Cardiac muscle cell (in vitro differentiated cells and primary cell): ENCODE measurements at regions not wholly inside any gene's neighbourhood (a gene's known extent, or its start where the extent isn't known, plus 50 kb on each side); places are given as distances from the start of the nearest gene placed in this dataset.

ENCODE experiments used
- DNase-seq, 2 donors: peaks; one replicate each; pipeline versions ENCODE4 v3.0.0 to v3.0.0-alpha.2; 2010 to 2017; ENCODE audit warnings: low read depth in 1 of 2, low spot score in 1 of 2
- H3K27ac ChIP-seq: fragments of 200-600 bp; sonication (generic); 2 replicates; pipeline ENCODE4 v1.5.1; 2016
- H3K27me3 ChIP-seq: fragments of 200-600 bp; sonication (generic); 2 replicates; pipeline ENCODE4 v1.6.0; 2016; ENCODE audit warnings: control low read depth
- H3K36me3 ChIP-seq: fragments of 200-600 bp; sonication (generic); 2 replicates; pipeline ENCODE4 v1.5.1; 2016; ENCODE audit warnings: control low read depth
- H3K4me1 ChIP-seq: fragments of 200-600 bp; sonication (generic); 2 replicates; pipeline ENCODE4 v1.8.1; 2017; ENCODE audit warnings: low read depth, mild to moderate bottlenecking, mixed run types
- H3K4me3 ChIP-seq: fragments of 200-600 bp; sonication (generic); 2 replicates; pipeline ENCODE4 v1.5.1; 2016; ENCODE audit warnings: mild to moderate bottlenecking
- H3K9me3 ChIP-seq: fragments of 200-600 bp; sonication (generic); 2 replicates; pipeline ENCODE4 v1.5.1; 2017; ENCODE audit warnings: low read depth, mild to moderate bottlenecking, control low read depth
- TF ChIP-seq, protein P1 (sequence below): IDR thresholded peaks from 2 replicates; pipeline ENCODE4 v1.5.1; 2012; ENCODE audit warnings: low read depth, mild to moderate bottlenecking, low read length

DNA sequence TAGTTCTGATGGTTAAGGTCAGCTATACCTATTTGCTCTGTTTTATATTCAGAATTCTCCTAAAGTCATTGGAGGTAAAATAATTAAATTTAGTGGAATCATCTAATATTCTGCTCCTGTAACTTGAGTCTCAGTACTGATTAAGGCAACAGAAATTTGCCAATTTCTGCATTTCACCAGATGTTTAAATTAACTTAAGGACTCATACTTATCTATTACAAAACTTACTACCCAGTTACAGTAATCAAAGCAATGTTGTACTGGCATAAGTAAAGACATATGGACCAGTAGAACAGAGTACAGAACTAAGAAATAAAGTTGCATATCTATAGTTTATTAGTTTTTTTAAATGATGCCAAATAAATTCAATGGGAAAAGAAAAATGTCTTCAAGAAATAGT lies 1043.8 kb downstream of the OTOL1 start:
- Histone ChIP-seq H3K4me1 (no peaks in the 10 kb centered on the region), H3K36me3 (no peaks in the 10 kb centered on the region), H3K4me3 (no peak overlapping the region), H3K27me3 (no peaks in the 10 kb centered on the region), H3K27ac (no peak overlapping the region), H3K9me3 (no peaks in the 10 kb centered on the region)
- TF ChIP-seq, protein P1, sequence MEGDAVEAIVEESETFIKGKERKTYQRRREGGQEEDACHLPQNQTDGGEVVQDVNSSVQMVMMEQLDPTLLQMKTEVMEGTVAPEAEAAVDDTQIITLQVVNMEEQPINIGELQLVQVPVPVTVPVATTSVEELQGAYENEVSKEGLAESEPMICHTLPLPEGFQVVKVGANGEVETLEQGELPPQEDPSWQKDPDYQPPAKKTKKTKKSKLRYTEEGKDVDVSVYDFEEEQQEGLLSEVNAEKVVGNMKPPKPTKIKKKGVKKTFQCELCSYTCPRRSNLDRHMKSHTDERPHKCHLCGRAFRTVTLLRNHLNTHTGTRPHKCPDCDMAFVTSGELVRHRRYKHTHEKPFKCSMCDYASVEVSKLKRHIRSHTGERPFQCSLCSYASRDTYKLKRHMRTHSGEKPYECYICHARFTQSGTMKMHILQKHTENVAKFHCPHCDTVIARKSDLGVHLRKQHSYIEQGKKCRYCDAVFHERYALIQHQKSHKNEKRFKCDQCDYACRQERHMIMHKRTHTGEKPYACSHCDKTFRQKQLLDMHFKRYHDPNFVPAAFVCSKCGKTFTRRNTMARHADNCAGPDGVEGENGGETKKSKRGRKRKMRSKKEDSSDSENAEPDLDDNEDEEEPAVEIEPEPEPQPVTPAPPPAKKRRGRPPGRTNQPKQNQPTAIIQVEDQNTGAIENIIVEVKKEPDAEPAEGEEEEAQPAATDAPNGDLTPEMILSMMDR, result no peak
- no peak for DNase-seq

DNA sequence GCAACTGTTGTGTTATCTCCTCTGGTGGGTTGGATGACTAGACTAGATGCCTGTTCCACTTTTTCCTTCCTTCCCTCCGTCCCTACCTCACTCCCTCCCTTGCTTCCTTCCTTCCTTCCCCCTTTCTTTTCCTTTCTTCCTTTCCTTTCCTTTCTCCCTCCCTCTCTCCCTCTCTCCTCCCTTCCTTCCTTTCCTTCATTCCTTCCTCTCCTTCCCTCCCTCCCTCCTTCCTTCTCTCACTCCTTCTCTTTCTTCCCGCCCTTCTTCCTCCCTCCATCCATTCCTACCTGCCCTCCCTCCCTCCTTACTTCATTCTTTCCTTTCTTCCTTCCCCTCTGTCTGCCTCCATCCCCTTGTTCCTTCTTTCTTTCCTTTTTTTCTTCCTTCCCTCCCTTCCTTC lies 1045.3 kb downstream of the OTOL1 start:
- Histone ChIP-seq H3K4me1 (no peaks in the 10 kb centered on the region), H3K27me3 (no peaks in the 10 kb centered on the region), H3K36me3 (no peaks in the 10 kb centered on the region), H3K4me3 (no peak overlapping the region), H3K9me3 (no peaks in the 10 kb centered on the region), H3K27ac (no peak overlapping the region)
- TF ChIP-seq, protein P1, result no peak
- DNase-seq, result no peak

DNA sequence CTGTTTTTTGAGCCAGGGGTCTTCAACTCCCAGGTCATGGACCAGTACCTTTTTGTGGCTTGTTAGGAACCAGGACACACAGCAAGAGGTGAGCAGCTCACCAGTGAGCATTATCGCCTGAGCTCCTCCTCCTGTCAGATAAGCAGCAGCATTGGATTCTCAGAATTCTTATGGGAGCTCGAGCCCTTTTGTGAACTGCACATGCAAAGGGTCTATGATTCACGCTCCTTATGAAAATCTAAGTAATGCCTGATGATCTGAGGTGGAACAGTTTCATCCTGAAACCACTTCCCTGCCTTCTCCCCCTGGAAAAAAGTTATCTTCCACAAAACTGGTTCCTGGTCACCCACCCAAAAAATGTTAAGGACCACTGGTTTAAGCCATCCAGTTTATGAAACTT lies 1047.6 kb downstream of the OTOL1 start:
- peak in 1 of 2 donors; percentile 1 for DNase-seq
- H3K4me3 ChIP-seq, result no peak overlapping the region
- TF ChIP-seq, protein P1, result no peak
- no peaks in the 10 kb centered on the region for H3K4me1 ChIP-seq
- no peak overlapping the region for H3K27ac ChIP-seq
- H3K36me3 ChIP-seq, result no peaks in the 10 kb centered on the region
- H3K27me3 ChIP-seq, result no peaks in the 10 kb centered on the region
- H3K9me3 ChIP-seq, result no peaks in the 10 kb centered on the region

DNA sequence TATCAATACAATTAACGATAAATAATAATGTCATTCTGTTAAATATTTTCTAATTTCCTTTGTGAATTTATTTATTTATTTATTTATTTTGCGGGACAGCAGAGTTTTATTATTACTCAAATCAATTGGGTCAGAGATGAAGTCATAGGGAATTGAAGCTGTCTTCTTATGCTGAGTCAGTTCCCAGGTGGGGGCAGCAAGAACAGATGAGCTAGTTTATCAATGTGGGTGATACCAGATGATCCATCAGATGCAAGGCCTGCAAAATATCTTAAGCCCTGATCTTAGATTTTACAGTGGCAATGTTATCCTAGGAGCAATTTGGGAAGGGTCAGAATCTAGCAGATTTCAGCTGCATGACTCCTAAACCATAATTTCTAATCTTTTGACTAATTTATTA lies 1050.3 kb downstream of the OTOL1 start:
- H3K9me3 ChIP-seq, result no peaks in the 10 kb centered on the region
- H3K27me3 ChIP-seq, result no peaks in the 10 kb centered on the region
- H3K27ac ChIP-seq, result no peak overlapping the region
- DNase-seq, result no peak
- TF ChIP-seq, protein P1, result no peak
- H3K4me3 ChIP-seq, result no peak overlapping the region
- no peaks in the 10 kb centered on the region for H3K4me1 ChIP-seq
- H3K36me3 ChIP-seq, result no peaks in the 10 kb centered on the region

DNA sequence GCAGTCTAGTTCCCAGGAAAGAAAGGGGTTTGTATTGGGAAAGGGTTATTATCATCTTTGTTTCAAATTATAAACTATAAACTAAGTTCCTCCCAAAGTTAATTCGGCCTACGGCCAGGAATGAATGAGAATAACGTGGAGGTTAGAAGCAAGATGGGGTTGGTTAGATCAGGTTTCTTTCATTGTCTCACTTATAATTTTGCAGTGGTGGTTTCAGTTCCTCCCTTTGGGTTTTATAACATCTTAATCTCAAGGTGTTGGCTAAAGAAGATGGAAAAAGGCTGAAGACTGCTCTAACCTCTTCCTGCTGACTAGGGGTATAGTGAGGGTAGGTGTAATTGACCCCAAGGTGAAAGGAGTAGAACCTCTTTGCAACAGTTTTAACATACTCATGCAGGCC lies 1050.7 kb downstream of the OTOL1 start:
- no peak for DNase-seq
- H3K4me1 ChIP-seq, result no peaks in the 10 kb centered on the region
- TF ChIP-seq, protein P1, result no peak
- no peak overlapping the region for H3K27ac ChIP-seq
- H3K4me3 ChIP-seq, result no peak overlapping the region
- no peaks in the 10 kb centered on the region for H3K27me3 ChIP-seq
- H3K9me3 ChIP-seq, result no peaks in the 10 kb centered on the region
- H3K36me3 ChIP-seq, result no peaks in the 10 kb centered on the region

DNA sequence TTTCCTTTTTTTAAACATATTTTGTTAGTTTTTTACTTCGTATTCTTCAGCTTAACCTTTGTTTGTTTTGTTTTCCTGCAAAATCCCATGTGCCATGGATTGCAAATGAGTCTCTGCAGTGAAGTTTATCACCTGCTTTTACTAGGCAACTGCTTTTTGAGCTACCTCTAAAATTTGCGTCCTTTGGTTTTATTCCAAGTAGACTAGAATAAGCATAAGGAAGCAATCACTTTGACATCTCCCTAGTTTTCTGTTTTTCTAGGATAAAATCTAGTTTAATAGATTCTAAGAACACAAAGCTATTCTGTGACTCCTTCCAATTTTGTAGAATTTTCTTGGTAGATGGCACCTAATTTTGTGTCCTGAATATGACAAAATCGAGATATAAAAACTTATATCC lies 1059.2 kb downstream of the OTOL1 start:
- H3K4me1 ChIP-seq, result no peaks in the 10 kb centered on the region
- no peak for DNase-seq
- H3K9me3 ChIP-seq, result no peaks in the 10 kb centered on the region
- H3K36me3 ChIP-seq, result no peaks in the 10 kb centered on the region
- H3K27me3 ChIP-seq, result no peaks in the 10 kb centered on the region
- no peak overlapping the region for H3K4me3 ChIP-seq
- no peak overlapping the region for H3K27ac ChIP-seq
- TF ChIP-seq, protein P1, result no peak
